ENCODE measurements at regions not wholly inside any gene's neighbourhood (a gene's known extent, or its start where the extent isn't known, plus 50 kb on each side); places are given as distances from the start of the nearest gene placed in this dataset.
"Not testable (repeated sequence)": the region's sequence is repeated elsewhere in the genome, so short reads cannot be mapped to it uniquely, and the experiment has no call there.

DNA sequence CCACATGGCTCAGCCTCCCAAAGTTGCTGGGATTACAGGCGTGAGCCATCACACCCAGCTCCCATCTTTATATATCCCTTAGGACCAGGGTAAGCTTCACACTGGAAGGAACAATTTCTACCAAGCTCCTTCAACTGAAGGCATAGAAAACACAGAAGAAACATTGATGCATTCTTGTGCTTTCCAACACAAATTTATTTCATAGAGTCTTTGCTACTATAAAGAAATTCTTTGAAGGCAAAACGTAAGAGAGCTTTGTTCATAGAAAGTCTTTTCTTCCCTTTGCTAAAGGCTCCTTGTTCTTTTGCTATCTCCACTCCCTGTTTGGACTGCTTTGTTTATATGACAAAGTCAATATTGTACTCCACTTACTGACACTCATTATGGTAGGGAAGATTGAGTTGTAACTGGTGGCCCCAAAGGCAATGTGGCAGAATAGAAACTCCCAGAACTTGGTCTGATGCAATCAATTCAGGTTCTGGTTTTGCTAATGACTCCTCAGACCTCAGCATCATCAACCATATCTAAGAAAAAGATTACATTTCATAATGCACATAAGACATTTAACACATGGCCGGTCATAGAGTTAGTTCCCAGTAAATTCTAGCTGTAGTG lies 97.4 kb upstream of the CLINT1 start:
- TF ChIP-seq EZH2 (IDR thresholded peaks at IDR 0.05) (no peak), POLR2AphosphoS5 (IDR thresholded peaks at IDR 0.05; ENCODE audit: borderline replicate concordance, low read depth, low read length) (no peak), FOXP2 (optimal IDR thresholded peaks at IDR 0.05; ENCODE audit: control extremely low read depth, extremely low read length, insufficient read depth) (no peak)
- no peak for DNase-seq (ENCODE audit: low read depth, low spot score)
- no peak overlapping the region for H3K4me3 ChIP-seq
- H3K36me3 ChIP-seq (ENCODE audit: insufficient read depth, low read length) = no peaks in the 10 kb centered on the region
- no peak overlapping the region for H3K9ac ChIP-seq (ENCODE audit: insufficient read length)
- H3K27ac ChIP-seq = no peak overlapping the region
- no peaks in the 10 kb centered on the region for H3K9me3 ChIP-seq (ENCODE audit: low read depth, low read length)

DNA sequence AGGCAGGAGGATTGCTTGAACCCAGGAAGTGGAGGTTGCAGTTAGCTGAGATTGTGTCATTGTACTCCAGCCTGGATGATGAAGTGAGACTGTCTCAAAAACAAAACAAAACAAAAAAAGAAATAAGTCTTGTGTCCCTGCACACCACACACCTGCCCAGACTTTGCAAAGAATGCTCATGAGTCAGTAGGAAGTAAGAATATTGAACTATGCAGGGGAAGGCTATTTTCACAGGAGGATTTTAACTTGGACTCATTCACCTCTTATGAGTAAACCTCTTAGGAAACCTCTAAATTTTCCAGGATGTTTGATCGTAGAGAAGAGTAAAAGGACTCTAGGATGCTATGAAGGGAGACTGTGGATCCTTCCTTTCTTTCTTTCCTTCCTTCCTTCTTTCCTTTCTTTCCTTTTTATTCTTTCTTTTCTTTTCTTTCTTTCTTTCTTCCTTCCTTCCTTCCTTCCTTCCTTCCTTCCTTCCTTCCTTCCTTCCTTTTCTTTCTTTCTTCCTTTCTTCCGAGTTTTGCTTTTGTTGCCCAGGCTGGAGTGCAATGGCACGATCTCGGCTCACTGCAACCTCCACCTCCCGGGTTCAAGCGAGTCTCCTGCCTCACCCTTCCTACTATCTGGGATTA lies 96.7 kb upstream of the CLINT1 start:
- DNase-seq (ENCODE audit: low read depth, low spot score) = no peak
- TF ChIP-seq FOXP2 (optimal IDR thresholded peaks at IDR 0.05; ENCODE audit: control extremely low read depth, extremely low read length, insufficient read depth) = no peak
- no peak for TF ChIP-seq POLR2AphosphoS5 (IDR thresholded peaks at IDR 0.05; ENCODE audit: borderline replicate concordance, low read depth, low read length)
- TF ChIP-seq EZH2 (IDR thresholded peaks at IDR 0.05) = no peak
- no peak overlapping the region for H3K9ac ChIP-seq (ENCODE audit: insufficient read length)

DNA sequence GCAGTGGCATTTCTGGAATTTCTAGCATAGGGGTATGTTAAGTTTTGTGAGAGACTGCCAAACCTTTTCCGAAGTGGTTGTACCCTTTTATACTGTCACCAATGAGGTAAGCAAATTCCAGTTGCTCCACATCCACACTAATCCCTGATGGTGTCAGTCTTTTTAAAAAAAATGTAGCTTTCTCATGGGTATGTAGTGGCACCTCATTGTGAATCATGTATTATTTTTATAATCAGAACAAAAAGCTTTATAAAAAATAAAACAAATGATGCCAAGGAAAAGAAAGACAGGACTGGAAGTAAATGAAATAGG lies 93.4 kb upstream of the CLINT1 start:
- H3K9me3 ChIP-seq (ENCODE audit: low read depth, low read length) = no peaks in the 10 kb centered on the region
- no peak for DNase-seq (ENCODE audit: low read depth, low spot score)
- H3K27ac ChIP-seq = peak overlapping the region; percentile 93
- H3K9ac ChIP-seq (ENCODE audit: insufficient read length) = peak overlapping the region; percentile 42
- H3K36me3 ChIP-seq (ENCODE audit: insufficient read depth, low read length) = no peaks in the 10 kb centered on the region
- TF ChIP-seq FOXP2 (optimal IDR thresholded peaks at IDR 0.05; ENCODE audit: control extremely low read depth, extremely low read length, insufficient read depth) (no peak), EZH2 (IDR thresholded peaks at IDR 0.05) (no peak), POLR2AphosphoS5 (IDR thresholded peaks at IDR 0.05; ENCODE audit: borderline replicate concordance, low read depth, low read length) (no peak)
- peak overlapping the region; percentile 49 for H3K4me3 ChIP-seq

More for the DNA sequence above, 96.7 kb upstream of the CLINT1 start:
- Histone ChIP-seq H3K4me3 (no peak overlapping the region), H3K27ac (no peak overlapping the region), H3K36me3 (ENCODE audit: insufficient read depth, low read length) (no peaks in the 10 kb centered on the region), H3K9me3 (ENCODE audit: low read depth, low read length) (no peaks in the 10 kb centered on the region)

GRCh38 chr5:157951673-157952373 lies 92.9 kb upstream of the CLINT1 start:
- peak overlapping the region; percentile 42 for H3K9ac ChIP-seq (ENCODE audit: insufficient read length)
- no peaks in the 10 kb centered on the region for H3K36me3 ChIP-seq (ENCODE audit: insufficient read depth, low read length)
- peak overlapping the region; percentile 93 for H3K27ac ChIP-seq
- no peak for TF ChIP-seq FOXP2 (optimal IDR thresholded peaks at IDR 0.05; ENCODE audit: control extremely low read depth, extremely low read length, insufficient read depth)
- TF ChIP-seq POLR2AphosphoS5 (IDR thresholded peaks at IDR 0.05; ENCODE audit: borderline replicate concordance, low read depth, low read length) = no peak
- TF ChIP-seq EZH2 (IDR thresholded peaks at IDR 0.05) = no peak
- H3K9me3 ChIP-seq (ENCODE audit: low read depth, low read length) = no peaks in the 10 kb centered on the region
- H3K4me3 ChIP-seq = peak overlapping the region; percentile 49
- peak; percentile 85 for DNase-seq (ENCODE audit: low read depth, low spot score)

- no peaks in the 10 kb centered on the region for H3K36me3 ChIP-seq (ENCODE audit: insufficient read depth, low read length)
- peak overlapping the region; percentile 66 for H3K9ac ChIP-seq (ENCODE audit: insufficient read length)
- H3K4me3 ChIP-seq = no peak overlapping the region
- no peaks in the 10 kb centered on the region for H3K9me3 ChIP-seq (ENCODE audit: low read depth, low read length)
- no peak for TF ChIP-seq EZH2 (IDR thresholded peaks at IDR 0.05)
- no peak for TF ChIP-seq FOXP2 (optimal IDR thresholded peaks at IDR 0.05; ENCODE audit: control extremely low read depth, extremely low read length, insufficient read depth)
- no peak for TF ChIP-seq POLR2AphosphoS5 (IDR thresholded peaks at IDR 0.05; ENCODE audit: borderline replicate concordance, low read depth, low read length)
- DNase-seq (ENCODE audit: low read depth, low spot score) = no peak
- peak overlapping the region; percentile 100 for H3K27ac ChIP-seq
Measured at GRCh38 chr5:157949520-157949919, 90.6 kb upstream of the CLINT1 start.

DNA sequence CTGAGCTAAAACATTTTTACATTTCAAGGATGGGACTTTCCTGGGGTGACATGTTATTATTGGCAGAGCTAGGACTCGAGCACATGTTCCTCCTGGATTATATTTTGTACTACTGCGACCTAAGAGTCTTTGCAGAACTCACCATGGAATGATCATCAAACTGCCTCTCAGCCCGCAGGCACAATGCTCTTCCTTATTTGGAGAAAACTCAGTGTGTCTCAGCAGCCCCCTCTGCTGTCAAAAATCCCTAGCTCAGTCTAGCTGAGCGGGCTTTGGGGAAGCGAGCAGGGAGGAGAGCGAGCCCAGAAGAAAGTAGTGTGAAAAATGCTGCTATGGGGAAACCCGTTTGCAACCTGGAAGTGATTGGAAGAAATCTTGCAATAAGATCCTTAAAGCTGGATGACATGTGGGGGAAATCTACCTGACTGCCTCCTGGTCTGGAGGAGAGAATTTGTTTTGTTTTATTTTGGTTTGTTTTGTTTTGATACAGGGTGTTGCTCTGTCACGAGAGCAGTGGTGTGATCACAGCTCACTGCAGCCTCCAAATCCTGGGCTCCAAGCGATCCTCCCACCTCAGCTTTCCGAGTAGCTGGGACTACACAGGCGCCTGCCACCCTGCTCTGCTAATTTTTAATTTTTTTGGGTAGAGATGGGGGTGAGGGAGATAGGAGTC lies 89.9 kb upstream of the CLINT1 start:
- Histone ChIP-seq H3K4me3 (peak overlapping the region; percentile 61), H3K27ac (peak overlapping the region; percentile 100), H3K9me3 (ENCODE audit: low read depth, low read length) (no peaks in the 10 kb centered on the region), H3K36me3 (ENCODE audit: insufficient read depth, low read length) (no peaks in the 10 kb centered on the region), H3K9ac (ENCODE audit: insufficient read length) (peak overlapping the region; percentile 84)
- TF ChIP-seq POLR2AphosphoS5 (IDR thresholded peaks at IDR 0.05; ENCODE audit: borderline replicate concordance, low read depth, low read length) (peak; percentile 46; the same call in 1 of the 2 replicates), FOXP2 (optimal IDR thresholded peaks at IDR 0.05; ENCODE audit: control extremely low read depth, extremely low read length, insufficient read depth) (peak; percentile 91), EZH2 (IDR thresholded peaks at IDR 0.05) (no peak)
- peak; percentile 98 for DNase-seq (ENCODE audit: low read depth, low spot score)

DNA sequence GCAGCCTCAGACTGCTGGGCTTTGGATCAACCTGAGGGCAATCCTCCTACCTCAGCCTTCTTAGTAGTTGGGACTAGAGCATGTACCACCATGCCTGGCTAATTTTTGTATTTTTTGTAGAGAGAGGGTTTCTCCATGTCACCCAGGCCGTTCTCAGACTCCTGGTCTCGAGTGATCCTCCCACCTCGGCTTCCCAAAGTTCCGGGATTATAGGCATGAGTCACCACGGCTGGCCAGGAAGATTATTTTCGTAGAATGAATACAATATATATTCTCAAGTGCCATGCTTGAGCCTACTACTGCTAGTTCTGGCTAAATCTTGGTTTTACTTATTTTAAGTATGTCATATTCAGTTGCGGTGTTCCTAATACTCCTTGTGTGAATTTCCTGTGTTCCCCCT lies 88.2 kb upstream of the CLINT1 start:
- TF ChIP-seq POLR2AphosphoS5 (IDR thresholded peaks at IDR 0.05; ENCODE audit: borderline replicate concordance, low read depth, low read length) (0 out of 2 replicates have a peak, but pooled peaks have one; percentile 20), FOXP2 (optimal IDR thresholded peaks at IDR 0.05; ENCODE audit: control extremely low read depth, extremely low read length, insufficient read depth) (no peak)
- Histone ChIP-seq H3K36me3 (ENCODE audit: insufficient read depth, low read length) (no peaks in the 10 kb centered on the region), H3K27ac (peak overlapping the region; percentile 100), H3K9me3 (ENCODE audit: low read depth, low read length) (no peaks in the 10 kb centered on the region), H3K9ac (ENCODE audit: insufficient read length) (peak overlapping the region; percentile 84), H3K4me3 (peak overlapping the region; percentile 64)
- no peak for DNase-seq (ENCODE audit: low read depth, low spot score)

DNA sequence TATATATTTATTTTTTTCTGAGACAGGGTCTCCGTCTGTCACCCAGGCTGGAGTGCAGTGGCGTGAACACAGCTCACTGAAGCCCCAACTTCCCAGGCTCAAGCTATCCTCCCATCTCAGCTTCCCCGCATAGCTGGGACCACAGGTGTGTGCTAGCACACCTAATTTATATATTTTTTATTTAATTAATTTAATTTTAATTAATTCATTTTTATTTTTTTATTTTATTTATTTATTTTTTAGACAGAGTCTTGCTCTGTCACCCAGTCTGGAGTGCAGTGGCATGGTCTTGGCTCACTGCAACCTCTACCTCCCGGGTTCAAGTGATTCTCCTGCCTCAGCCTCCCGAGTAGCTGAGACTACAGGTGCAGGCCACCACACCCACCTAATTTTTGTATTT lies 86.9 kb upstream of the CLINT1 start:
- not testable (repeated sequence) for H3K9ac ChIP-seq (ENCODE audit: insufficient read length)
- peak; percentile 70 for DNase-seq (ENCODE audit: low read depth, low spot score)

More for the DNA sequence above, 86.9 kb upstream of the CLINT1 start:
- Histone ChIP-seq H3K27ac (peak overlapping the region; percentile 100; the same call in 1 of the 2 replicates), H3K4me3 (peak overlapping the region; percentile 75; the same call in 1 of the 2 replicates)
- H3K9me3 ChIP-seq (ENCODE audit: low read depth, low read length); H3K36me3 ChIP-seq (ENCODE audit: insufficient read depth, low read length): not testable (repeated sequence)

All from SK-N-MC (cell line).